ENCODE measurements at regions not wholly inside any gene's neighbourhood (a gene's known extent, or its start where the extent isn't known, plus 50 kb on each side); places are given as distances from the start of the nearest gene placed in this dataset.

- Histone ChIP-seq H2AK5ac (ENCODE audit: low read depth, low read length) (no peak overlapping the region), H3K4me2 (ENCODE audit: insufficient read depth in 1 of 2, low read depth in 2 of 2, low read length in 2 of 2) (no peak overlapping the region), H2BK120ac (replicated peaks; ENCODE audit: low read depth, low read length) (no peak overlapping the region), H3K18ac (ENCODE audit: extremely low read depth, low read length) (no peak overlapping the region), H4K5ac (ENCODE audit: insufficient read length, low read depth, low read length) (no peak overlapping the region), H4K8ac (ENCODE audit: extremely low read depth, insufficient read depth, low read length) (no peak overlapping the region), H3K14ac (ENCODE audit: insufficient read length) (no peak overlapping the region), H4K20me1 (replicated peaks in 1 of 2; ENCODE audit: control insufficient read depth in 1 of 2, insufficient read depth in 2 of 2, low read length in 2 of 2) (no peaks in the 10 kb centered on the region), H3K4me3 (ENCODE audit: extremely low read depth in 1 of 4, insufficient read depth in 2 of 4, low read depth in 3 of 4, low read length in 4 of 4) (no peak overlapping the region), H3K56ac (replicated peaks; ENCODE audit: insufficient read length, low read depth, low read length) (no peak overlapping the region), H3K27ac (ENCODE audit: low read depth, low read length) (no peak overlapping the region), H3K9ac (replicated peaks in 1 of 4; ENCODE audit: extremely low read depth in 1 of 4, low read depth in 3 of 4, low read length in 3 of 4) (no peak overlapping the region), H2BK5ac (ENCODE audit: low read depth, low read length) (no peak overlapping the region), H3K23me2 (ENCODE audit: low read depth, low read length) (no peaks in the 10 kb centered on the region; the same call in 1 of the 2 replicates), H3K27me3 (replicated peaks in 1 of 4; ENCODE audit: control insufficient read depth in 3 of 4, extremely low read depth in 1 of 4, insufficient read depth in 3 of 4, low read length in 3 of 4) (no peaks in the 10 kb centered on the region), H3K9me3 (ENCODE audit: insufficient read depth in 2 of 2, low read depth in 1 of 2, low read length in 1 of 2) (no peaks in the 10 kb centered on the region), H3K79me1 (ENCODE audit: low read depth, low read length) (no peaks in the 10 kb centered on the region), H3K36me3 (ENCODE audit: control insufficient read depth in 2 of 4, insufficient read depth in 4 of 4, low read length in 3 of 4) (no peaks in the 10 kb centered on the region), H3K79me2 (ENCODE audit: control insufficient read depth in 1 of 2, insufficient read depth in 2 of 2, low read length in 2 of 2) (no peaks in the 10 kb centered on the region), H3K4me1 (replicated peaks in 1 of 4; ENCODE audit: control insufficient read depth in 3 of 4, insufficient read depth in 4 of 4, low read length in 3 of 4) (no peaks in the 10 kb centered on the region), H3K23ac (ENCODE audit: insufficient read length) (no peak overlapping the region), H2BK15ac (ENCODE audit: low read length) (no peak overlapping the region), H2BK20ac (ENCODE audit: low read length) (no peak overlapping the region), H3K4ac (replicated peaks; ENCODE audit: insufficient read length, low read depth, low read length) (no peak overlapping the region), H2BK12ac (ENCODE audit: low read depth, low read length) (no peak overlapping the region), H4K91ac (replicated peaks; ENCODE audit: insufficient read length, low read length) (no peak overlapping the region), H2AFZ (ENCODE audit: low read length) (no peak overlapping the region)
- 100% methylated on average over 1 of the region's 1 CpG; no CpG with 5 or more reads in 1 of the 2 experiments for WGBS, 2 experiments (ENCODE audit: extremely low coverage in 1 of 2, insufficient coverage in 1 of 2, insufficient read length in 1 of 2, insufficient replicate concordance in 2 of 2, low coverage in 1 of 2, low lambda C conversion rate in 2 of 2, missing lambda C conversion rate in 1 of 2)
- ChIA-PET POLR2A (ENCODE audit: partially characterized antibody) (no interaction called here), CTCF (ENCODE audit: partially characterized antibody) (interaction anchor here (1.0 kb wide), 1 partner anchor 10 kb away, joined by 3 read pairs; no protein-coding TSS in a partner anchor)
- FAIRE-seq (no peak), DNase-seq (ENCODE audit: low read depth in 1 of 2, low spot score in 2 of 2) (no peak)
- no peak for TF ChIP-seq MAFK (IDR thresholded peaks at IDR 0.05; ENCODE audit: low read depth, low read length)
- TF ChIP-seq TEAD4 (IDR thresholded peaks at IDR 0.05; ENCODE audit: low read depth, low read length), result no peak
- no peak for TF ChIP-seq CHD1 (IDR thresholded peaks at IDR 0.05; ENCODE audit: low read depth, low read length)
- TF ChIP-seq BACH1 (IDR thresholded peaks at IDR 0.05; ENCODE audit: low read length), result no peak
- no peak for TF ChIP-seq ASH2L (IDR thresholded peaks at IDR 0.05; ENCODE audit: low read length)
- no peak for TF ChIP-seq SP2 (IDR thresholded peaks at IDR 0.05; ENCODE audit: low read length)
- TF ChIP-seq POU5F1 (IDR thresholded peaks at IDR 0.05; ENCODE audit: low read depth, low read length), result no peak
- TF ChIP-seq HDAC2 (IDR thresholded peaks at IDR 0.05; ENCODE audit: borderline replicate concordance in 1 of 2, low read depth in 2 of 2, low read length in 2 of 2), result no peak
- no peak for TF ChIP-seq NRF1 (IDR thresholded peaks at IDR 0.05; ENCODE audit: low read depth, low read length)
- TF ChIP-seq EGR1 (IDR thresholded peaks at IDR 0.05; ENCODE audit: borderline replicate concordance, low read depth, low read length), result no peak
- no peak for TF ChIP-seq NANOG (IDR thresholded peaks at IDR 0.05; ENCODE audit: insufficient read depth, low read depth, low read length, poor library complexity, severe bottlenecking)
- TF ChIP-seq SUZ12 (IDR thresholded peaks at IDR 0.05; ENCODE audit: low read length), result no peak
- no peak for TF ChIP-seq CTBP2 (IDR thresholded peaks at IDR 0.05; ENCODE audit: borderline replicate concordance, insufficient read depth, insufficient read length, low read length)
- no peak for TF ChIP-seq CBX8 (IDR thresholded peaks at IDR 0.05; ENCODE audit: borderline replicate concordance, low read depth, low read length)
- no peak for TF ChIP-seq JUN (IDR thresholded peaks at IDR 0.05; ENCODE audit: low read depth, low read length)
Observed at GRCh38 chr9:31608881-31609280, 775.6 kb upstream of the ACO1 start.
